ENCODE measurements at regions not wholly inside any gene's neighbourhood (a gene's known extent, or its start where the extent isn't known, plus 50 kb on each side); places are given as distances from the start of the nearest gene placed in this dataset.

GRCh38 chr9:1210954-1211353 is 160.8 kb downstream of the DMRT2 start:
- TF ChIP-seq POLR2AphosphoS5 (IDR thresholded peaks at IDR 0.05; ENCODE audit: low read depth) (no peak), EZH2 (IDR thresholded peaks at IDR 0.05; ENCODE audit: low read depth, unreplicated experiment) (no peak)
- TF ChIP-seq, protein P1, sequence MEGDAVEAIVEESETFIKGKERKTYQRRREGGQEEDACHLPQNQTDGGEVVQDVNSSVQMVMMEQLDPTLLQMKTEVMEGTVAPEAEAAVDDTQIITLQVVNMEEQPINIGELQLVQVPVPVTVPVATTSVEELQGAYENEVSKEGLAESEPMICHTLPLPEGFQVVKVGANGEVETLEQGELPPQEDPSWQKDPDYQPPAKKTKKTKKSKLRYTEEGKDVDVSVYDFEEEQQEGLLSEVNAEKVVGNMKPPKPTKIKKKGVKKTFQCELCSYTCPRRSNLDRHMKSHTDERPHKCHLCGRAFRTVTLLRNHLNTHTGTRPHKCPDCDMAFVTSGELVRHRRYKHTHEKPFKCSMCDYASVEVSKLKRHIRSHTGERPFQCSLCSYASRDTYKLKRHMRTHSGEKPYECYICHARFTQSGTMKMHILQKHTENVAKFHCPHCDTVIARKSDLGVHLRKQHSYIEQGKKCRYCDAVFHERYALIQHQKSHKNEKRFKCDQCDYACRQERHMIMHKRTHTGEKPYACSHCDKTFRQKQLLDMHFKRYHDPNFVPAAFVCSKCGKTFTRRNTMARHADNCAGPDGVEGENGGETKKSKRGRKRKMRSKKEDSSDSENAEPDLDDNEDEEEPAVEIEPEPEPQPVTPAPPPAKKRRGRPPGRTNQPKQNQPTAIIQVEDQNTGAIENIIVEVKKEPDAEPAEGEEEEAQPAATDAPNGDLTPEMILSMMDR (conservative IDR thresholded peaks at IDR 0.05; ENCODE audit: low read depth in 2 of 2) = no peak
- TF ChIP-seq, protein P2, sequence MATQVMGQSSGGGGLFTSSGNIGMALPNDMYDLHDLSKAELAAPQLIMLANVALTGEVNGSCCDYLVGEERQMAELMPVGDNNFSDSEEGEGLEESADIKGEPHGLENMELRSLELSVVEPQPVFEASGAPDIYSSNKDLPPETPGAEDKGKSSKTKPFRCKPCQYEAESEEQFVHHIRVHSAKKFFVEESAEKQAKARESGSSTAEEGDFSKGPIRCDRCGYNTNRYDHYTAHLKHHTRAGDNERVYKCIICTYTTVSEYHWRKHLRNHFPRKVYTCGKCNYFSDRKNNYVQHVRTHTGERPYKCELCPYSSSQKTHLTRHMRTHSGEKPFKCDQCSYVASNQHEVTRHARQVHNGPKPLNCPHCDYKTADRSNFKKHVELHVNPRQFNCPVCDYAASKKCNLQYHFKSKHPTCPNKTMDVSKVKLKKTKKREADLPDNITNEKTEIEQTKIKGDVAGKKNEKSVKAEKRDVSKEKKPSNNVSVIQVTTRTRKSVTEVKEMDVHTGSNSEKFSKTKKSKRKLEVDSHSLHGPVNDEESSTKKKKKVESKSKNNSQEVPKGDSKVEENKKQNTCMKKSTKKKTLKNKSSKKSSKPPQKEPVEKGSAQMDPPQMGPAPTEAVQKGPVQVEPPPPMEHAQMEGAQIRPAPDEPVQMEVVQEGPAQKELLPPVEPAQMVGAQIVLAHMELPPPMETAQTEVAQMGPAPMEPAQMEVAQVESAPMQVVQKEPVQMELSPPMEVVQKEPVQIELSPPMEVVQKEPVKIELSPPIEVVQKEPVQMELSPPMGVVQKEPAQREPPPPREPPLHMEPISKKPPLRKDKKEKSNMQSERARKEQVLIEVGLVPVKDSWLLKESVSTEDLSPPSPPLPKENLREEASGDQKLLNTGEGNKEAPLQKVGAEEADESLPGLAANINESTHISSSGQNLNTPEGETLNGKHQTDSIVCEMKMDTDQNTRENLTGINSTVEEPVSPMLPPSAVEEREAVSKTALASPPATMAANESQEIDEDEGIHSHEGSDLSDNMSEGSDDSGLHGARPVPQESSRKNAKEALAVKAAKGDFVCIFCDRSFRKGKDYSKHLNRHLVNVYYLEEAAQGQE (IDR thresholded peaks at IDR 0.05; ENCODE audit: unreplicated experiment) = no peak
- TF ChIP-seq, protein P3, sequence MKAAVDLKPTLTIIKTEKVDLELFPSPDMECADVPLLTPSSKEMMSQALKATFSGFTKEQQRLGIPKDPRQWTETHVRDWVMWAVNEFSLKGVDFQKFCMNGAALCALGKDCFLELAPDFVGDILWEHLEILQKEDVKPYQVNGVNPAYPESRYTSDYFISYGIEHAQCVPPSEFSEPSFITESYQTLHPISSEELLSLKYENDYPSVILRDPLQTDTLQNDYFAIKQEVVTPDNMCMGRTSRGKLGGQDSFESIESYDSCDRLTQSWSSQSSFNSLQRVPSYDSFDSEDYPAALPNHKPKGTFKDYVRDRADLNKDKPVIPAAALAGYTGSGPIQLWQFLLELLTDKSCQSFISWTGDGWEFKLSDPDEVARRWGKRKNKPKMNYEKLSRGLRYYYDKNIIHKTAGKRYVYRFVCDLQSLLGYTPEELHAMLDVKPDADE (IDR thresholded peaks at IDR 0.05) = no peak

Measured in GM23338 (cell line).